Keratinocyte (primary cell): ENCODE measurements at regions not wholly inside any gene's neighbourhood (a gene's known extent, or its start where the extent isn't known, plus 50 kb on each side); places are given as distances from the start of the nearest gene placed in this dataset.

ENCODE experiments used
- EZH2 ChIP-seq: IDR thresholded peaks from one replicate; pipeline ENCODE4 v1.6.1; 2012; ENCODE audit warnings: inconsistent platforms, mild to moderate bottlenecking, low read length, moderate library complexity
- TF ChIP-seq, protein P1 (sequence below), 3 experiments: IDR thresholded peaks in 1 of 3; conservative IDR thresholded peaks in 1 of 3; optimal IDR thresholded peaks in 1 of 3; 2 replicates in 2 of 3; 3 replicates in 1 of 3; pipeline versions ENCODE3 to v1.5.1; 2011; ENCODE audit warnings: low read length in 3 of 3, mild to moderate bottlenecking in 3 of 3, moderate library complexity in 2 of 3, control low read depth in 1 of 3, inconsistent platforms in 1 of 3; ENCODE audit not compliant: insufficient read depth in 2 of 3; ENCODE audit errors: extremely low read depth in 1 of 3

DNA sequence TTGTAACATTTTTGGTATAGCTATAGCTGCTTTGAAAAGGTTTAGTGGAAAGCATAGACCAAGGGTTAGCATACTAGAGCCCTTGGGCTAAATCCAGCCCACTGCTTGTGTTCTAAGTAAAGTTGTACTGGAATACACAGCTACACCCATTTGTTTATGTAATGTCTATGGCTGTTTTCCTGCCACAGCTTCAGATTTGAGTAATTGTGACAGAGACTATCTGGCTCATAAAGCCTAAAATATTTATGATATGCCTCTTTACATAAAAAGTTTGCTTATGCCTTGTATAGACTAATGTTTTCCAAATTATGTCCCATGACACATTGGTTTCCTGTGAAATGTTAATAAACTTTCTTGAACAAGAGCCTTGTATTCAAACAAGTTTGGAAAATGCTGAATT lies 234.8 kb upstream of the ATP2B1 start:
- TF ChIP-seq, protein P1, sequence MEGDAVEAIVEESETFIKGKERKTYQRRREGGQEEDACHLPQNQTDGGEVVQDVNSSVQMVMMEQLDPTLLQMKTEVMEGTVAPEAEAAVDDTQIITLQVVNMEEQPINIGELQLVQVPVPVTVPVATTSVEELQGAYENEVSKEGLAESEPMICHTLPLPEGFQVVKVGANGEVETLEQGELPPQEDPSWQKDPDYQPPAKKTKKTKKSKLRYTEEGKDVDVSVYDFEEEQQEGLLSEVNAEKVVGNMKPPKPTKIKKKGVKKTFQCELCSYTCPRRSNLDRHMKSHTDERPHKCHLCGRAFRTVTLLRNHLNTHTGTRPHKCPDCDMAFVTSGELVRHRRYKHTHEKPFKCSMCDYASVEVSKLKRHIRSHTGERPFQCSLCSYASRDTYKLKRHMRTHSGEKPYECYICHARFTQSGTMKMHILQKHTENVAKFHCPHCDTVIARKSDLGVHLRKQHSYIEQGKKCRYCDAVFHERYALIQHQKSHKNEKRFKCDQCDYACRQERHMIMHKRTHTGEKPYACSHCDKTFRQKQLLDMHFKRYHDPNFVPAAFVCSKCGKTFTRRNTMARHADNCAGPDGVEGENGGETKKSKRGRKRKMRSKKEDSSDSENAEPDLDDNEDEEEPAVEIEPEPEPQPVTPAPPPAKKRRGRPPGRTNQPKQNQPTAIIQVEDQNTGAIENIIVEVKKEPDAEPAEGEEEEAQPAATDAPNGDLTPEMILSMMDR (optimal IDR thresholded peaks at IDR 0.05 in 1 of 3, IDR thresholded peaks at IDR 0.05 in 1 of 3, conservative IDR thresholded peaks at IDR 0.05 in 1 of 3; ENCODE audit: extremely low read depth in 1 of 3, insufficient read depth in 2 of 3, low read length in 3 of 3): no peak
- TF ChIP-seq EZH2: no peak
